ENCODE measurements at regions not wholly inside any gene's neighbourhood (a gene's known extent, or its start where the extent isn't known, plus 50 kb on each side); places are given as distances from the start of the nearest gene placed in this dataset.

DNA sequence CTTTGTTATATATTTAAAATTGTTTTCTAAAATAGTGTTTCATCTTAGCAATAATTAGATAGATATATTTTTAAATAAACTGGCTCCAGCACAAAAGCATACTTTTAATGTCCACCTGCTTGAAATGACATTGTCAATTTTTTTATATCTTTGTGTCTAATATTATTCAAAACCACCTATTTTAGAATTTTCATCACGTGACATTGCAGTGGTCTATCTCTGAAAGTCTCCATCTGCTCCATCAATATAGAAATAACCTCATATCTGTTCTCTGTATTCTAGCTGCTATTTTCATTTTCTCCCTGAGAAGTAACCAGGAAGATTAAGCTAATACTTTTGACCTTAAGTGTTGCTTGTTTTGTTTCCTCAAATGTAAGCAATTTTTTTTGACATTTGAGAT lies 248.0 kb upstream of the CNTNAP5 start:
- Mint-ChIP-seq H3K4me3 (no peak overlapping the region), H3K27ac (no peak overlapping the region), H3K4me1 (no peaks in the 10 kb centered on the region), H3K27me3 (ENCODE audit: low read depth) (no peaks in the 10 kb centered on the region), H3K9me3 (peaks cover 7% of the 10 kb centered on the region), H3K36me3 (no peaks in the 10 kb centered on the region)
- POLR2A ChIA-PET: no interaction called here
- DNase-seq (ENCODE audit: low spot score) (no peak), ATAC-seq (no peak)
- TF ChIP-seq, protein P1, sequence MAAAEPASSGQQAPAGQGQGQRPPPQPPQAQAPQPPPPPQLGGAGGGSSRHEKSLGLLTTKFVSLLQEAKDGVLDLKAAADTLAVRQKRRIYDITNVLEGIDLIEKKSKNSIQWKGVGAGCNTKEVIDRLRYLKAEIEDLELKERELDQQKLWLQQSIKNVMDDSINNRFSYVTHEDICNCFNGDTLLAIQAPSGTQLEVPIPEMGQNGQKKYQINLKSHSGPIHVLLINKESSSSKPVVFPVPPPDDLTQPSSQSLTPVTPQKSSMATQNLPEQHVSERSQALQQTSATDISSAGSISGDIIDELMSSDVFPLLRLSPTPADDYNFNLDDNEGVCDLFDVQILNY (CRISPR knock-in tag; IDR thresholded peaks at IDR 0.05): no peak
- CTCF ChIA-PET: no interaction called here

DNA sequence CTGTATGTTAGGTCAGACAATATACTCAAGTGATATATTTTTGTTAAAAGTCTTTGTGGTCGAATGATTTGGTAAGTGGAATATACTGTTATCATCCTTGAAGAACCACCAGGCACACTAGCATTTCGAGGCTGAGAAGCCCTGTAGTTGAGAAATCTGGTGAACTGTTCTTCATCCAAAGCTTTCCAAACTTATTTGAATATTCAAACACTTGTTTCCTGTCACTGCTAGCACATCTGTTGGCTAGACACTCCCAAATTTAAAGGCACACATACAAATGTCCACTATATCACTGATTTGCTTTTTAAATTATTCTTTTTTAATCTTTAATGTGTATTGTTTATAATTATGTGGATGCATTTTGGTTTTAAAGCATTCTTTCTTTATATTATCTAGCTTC lies 241.9 kb upstream of the CNTNAP5 start:
- peaks cover 22% of the 10 kb centered on the region for H3K36me3 Mint-ChIP-seq
- ChIA-PET POLR2A (no interaction called here), CTCF (interaction anchor here (0.6 kb wide), 1 partner anchor 976 kb away, joined by 6 read pairs; no protein-coding TSS in a partner anchor)
- H3K4me3 Mint-ChIP-seq: no peak overlapping the region
- DNase-seq (ENCODE audit: low spot score) (no peak), ATAC-seq (no peak)
- TF ChIP-seq, protein P2, sequence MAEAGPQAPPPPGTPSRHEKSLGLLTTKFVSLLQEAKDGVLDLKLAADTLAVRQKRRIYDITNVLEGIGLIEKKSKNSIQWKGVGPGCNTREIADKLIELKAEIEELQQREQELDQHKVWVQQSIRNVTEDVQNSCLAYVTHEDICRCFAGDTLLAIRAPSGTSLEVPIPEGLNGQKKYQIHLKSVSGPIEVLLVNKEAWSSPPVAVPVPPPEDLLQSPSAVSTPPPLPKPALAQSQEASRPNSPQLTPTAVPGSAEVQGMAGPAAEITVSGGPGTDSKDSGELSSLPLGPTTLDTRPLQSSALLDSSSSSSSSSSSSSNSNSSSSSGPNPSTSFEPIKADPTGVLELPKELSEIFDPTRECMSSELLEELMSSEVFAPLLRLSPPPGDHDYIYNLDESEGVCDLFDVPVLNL (CRISPR knock-in tag; IDR thresholded peaks at IDR 0.05; ENCODE audit: borderline replicate concordance, low read depth): no peak
- TF ChIP-seq EMX1 (CRISPR knock-in tag; IDR thresholded peaks at IDR 0.05) (no peak), ATF1 (CRISPR knock-in tag; IDR thresholded peaks at IDR 0.05) (no peak), NR3C1 (CRISPR knock-in tag; conservative IDR thresholded peaks at IDR 0.05; ENCODE audit: low read depth) (no peak), ZNF671 (CRISPR knock-in tag; IDR thresholded peaks at IDR 0.05) (no peak)
- TF ChIP-seq, protein P3, sequence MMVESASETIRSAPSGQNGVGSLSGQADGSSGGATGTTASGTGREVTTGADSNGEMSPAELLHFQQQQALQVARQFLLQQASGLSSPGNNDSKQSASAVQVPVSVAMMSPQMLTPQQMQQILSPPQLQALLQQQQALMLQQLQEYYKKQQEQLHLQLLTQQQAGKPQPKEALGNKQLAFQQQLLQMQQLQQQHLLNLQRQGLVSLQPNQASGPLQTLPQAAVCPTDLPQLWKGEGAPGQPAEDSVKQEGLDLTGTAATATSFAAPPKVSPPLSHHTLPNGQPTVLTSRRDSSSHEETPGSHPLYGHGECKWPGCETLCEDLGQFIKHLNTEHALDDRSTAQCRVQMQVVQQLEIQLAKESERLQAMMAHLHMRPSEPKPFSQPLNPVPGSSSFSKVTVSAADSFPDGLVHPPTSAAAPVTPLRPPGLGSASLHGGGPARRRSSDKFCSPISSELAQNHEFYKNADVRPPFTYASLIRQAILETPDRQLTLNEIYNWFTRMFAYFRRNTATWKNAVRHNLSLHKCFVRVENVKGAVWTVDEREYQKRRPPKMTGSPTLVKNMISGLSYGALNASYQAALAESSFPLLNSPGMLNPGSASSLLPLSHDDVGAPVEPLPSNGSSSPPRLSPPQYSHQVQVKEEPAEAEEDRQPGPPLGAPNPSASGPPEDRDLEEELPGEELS (CRISPR knock-in tag; IDR thresholded peaks at IDR 0.05): no peak
- TF ChIP-seq, protein P4, sequence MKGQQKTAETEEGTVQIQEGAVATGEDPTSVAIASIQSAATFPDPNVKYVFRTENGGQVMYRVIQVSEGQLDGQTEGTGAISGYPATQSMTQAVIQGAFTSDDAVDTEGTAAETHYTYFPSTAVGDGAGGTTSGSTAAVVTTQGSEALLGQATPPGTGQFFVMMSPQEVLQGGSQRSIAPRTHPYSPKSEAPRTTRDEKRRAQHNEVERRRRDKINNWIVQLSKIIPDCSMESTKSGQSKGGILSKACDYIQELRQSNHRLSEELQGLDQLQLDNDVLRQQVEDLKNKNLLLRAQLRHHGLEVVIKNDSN (CRISPR knock-in tag; IDR thresholded peaks at IDR 0.05): no peak
- TF ChIP-seq, protein P1 (CRISPR knock-in tag; IDR thresholded peaks at IDR 0.05): no peak
- TF ChIP-seq, protein P5, sequence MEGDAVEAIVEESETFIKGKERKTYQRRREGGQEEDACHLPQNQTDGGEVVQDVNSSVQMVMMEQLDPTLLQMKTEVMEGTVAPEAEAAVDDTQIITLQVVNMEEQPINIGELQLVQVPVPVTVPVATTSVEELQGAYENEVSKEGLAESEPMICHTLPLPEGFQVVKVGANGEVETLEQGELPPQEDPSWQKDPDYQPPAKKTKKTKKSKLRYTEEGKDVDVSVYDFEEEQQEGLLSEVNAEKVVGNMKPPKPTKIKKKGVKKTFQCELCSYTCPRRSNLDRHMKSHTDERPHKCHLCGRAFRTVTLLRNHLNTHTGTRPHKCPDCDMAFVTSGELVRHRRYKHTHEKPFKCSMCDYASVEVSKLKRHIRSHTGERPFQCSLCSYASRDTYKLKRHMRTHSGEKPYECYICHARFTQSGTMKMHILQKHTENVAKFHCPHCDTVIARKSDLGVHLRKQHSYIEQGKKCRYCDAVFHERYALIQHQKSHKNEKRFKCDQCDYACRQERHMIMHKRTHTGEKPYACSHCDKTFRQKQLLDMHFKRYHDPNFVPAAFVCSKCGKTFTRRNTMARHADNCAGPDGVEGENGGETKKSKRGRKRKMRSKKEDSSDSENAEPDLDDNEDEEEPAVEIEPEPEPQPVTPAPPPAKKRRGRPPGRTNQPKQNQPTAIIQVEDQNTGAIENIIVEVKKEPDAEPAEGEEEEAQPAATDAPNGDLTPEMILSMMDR (IDR thresholded peaks at IDR 0.05): no peak
- no peaks in the 10 kb centered on the region for H3K4me1 Mint-ChIP-seq
- H3K9me3 Mint-ChIP-seq: peaks cover 27% of the 10 kb centered on the region
- H3K27ac Mint-ChIP-seq: no peak overlapping the region
- no peaks in the 10 kb centered on the region; the same call in 1 of the 2 replicates for H3K27me3 Mint-ChIP-seq (ENCODE audit: low read depth)

DNA sequence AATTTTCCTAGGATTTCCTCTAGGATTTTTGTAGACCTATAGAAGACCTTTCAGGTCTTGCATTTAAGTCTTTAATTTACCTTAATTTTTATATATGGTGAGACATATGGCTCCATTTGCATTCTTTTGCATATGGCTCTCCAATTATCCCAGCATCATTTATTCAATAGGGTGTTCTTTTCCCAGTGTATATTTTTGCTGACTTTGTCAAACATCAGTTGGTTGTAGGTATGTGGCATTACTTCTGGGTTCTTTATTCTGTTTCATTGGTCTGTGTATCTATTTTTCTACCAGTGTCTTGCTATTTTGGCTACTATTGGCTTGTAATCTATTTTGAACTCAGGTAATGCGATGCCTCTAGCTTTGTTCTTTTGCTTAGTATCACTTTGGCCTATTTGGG lies 239.8 kb upstream of the CNTNAP5 start:
- DNase-seq (ENCODE audit: low spot score) (no peak), ATAC-seq (no peak)
- Mint-ChIP-seq H3K4me3 (no peak overlapping the region), H3K27me3 (ENCODE audit: low read depth) (no peaks in the 10 kb centered on the region; the same call in 1 of the 2 replicates), H3K36me3 (peaks cover 22% of the 10 kb centered on the region), H3K9me3 (peaks cover 27% of the 10 kb centered on the region), H3K27ac (no peak overlapping the region), H3K4me1 (no peaks in the 10 kb centered on the region)
- CTCF ChIA-PET: no interaction called here
- POLR2A ChIA-PET: no interaction called here
- TF ChIP-seq, protein P6, sequence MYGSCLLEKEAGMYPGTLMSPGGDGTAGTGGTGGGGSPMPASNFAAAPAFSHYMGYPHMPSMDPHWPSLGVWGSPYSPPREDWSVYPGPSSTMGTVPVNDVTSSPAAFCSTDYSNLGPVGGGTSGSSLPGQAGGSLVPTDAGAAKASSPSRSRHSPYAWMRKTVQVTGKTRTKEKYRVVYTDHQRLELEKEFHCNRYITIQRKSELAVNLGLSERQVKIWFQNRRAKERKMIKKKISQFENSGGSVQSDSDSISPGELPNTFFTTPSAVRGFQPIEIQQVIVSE (CRISPR knock-in tag; IDR thresholded peaks at IDR 0.05; ENCODE audit: borderline replicate concordance): no peak
- TF ChIP-seq, protein P7, sequence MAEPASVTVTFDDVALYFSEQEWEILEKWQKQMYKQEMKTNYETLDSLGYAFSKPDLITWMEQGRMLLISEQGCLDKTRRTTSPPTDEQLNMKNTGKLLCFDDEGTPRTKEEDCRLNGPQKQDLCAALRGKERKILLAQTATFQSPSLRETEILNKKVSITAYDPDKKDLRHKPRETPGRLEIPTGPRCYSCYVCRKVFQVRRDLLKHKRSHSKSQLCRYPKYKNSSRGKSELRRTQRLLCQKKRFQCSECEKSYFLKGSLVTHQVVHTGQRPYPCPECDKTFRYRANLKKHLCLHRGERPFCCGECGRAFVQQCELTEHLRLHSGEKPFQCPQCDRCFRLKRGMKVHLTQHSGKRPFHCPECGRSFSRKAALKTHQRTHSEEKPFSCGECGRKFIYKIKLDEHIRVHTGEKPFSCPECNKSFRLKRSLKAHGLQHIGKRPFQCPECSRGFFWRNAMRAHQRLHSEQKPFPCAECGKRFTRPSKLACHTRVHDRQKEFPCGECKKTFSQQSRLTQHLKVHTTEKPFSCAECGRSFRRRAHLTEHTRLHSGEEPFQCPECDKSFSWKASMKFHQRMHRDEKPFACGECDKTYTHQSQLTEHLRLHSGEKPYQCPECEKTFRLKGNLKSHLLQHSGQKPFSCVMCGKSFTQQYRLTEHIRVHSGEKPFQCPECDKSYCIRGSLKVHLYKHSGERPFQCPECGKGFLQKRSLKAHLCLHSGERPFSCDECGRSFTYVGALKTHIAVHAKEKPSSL (CRISPR knock-in tag; conservative IDR thresholded peaks at IDR 0.05): no peak
- TF ChIP-seq NR1H2 (CRISPR knock-in tag; IDR thresholded peaks at IDR 0.05) (no peak), NFYB (CRISPR knock-in tag; conservative IDR thresholded peaks at IDR 0.05; ENCODE audit: low read depth) (no peak), HMGA2 (CRISPR knock-in tag; IDR thresholded peaks at IDR 0.05) (no peak), ZNF263 (CRISPR knock-in tag; IDR thresholded peaks at IDR 0.05; ENCODE audit: low read depth) (no peak), ELF4 (CRISPR knock-in tag; IDR thresholded peaks at IDR 0.05; ENCODE audit: low read depth) (no peak), KAT7 (CRISPR knock-in tag; IDR thresholded peaks at IDR 0.05; ENCODE audit: borderline replicate concordance) (no peak)
- TF ChIP-seq, protein P8, sequence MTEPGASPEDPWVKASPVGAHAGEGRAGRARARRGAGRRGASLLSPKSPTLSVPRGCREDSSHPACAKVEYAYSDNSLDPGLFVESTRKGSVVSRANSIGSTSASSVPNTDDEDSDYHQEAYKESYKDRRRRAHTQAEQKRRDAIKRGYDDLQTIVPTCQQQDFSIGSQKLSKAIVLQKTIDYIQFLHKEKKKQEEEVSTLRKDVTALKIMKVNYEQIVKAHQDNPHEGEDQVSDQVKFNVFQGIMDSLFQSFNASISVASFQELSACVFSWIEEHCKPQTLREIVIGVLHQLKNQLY (CRISPR knock-in tag; IDR thresholded peaks at IDR 0.05): no peak
- TF ChIP-seq, protein P2 (CRISPR knock-in tag; IDR thresholded peaks at IDR 0.05; ENCODE audit: borderline replicate concordance, low read depth): no peak

All from WTC11 (cell line).